HepG2 (cell line): ENCODE measurements at regions not wholly inside any gene's neighbourhood (a gene's known extent, or its start where the extent isn't known, plus 50 kb on each side); places are given as distances from the start of the nearest gene placed in this dataset.

Source experiments
- ATAC-seq: fragments of 200-7000 bp; cut with Tn5 transposase; 3 replicates; pipeline ENCODE4 v1.9.1; 2020; ENCODE audit warnings: mild to moderate bottlenecking, moderate library complexity
- BruUV-seq: library from RNA; stranded (reverse); fragments of 400-500 nt; replicated peaks from 2 replicates; lab custom pipeline; 2021; lab: Mats Ljungman, UMichigan
- CTCF ChIA-PET: fragments of 300-600 bp; formaldehyde crosslinking; extraction: SDS; loops from one replicate; lab custom pipeline; 2021; ENCODE audit warnings: low total read pairs, inconsistent platforms, low intra/inter-chr PET ratio; lab: Yijun Ruan, JAX
- POLR2A ChIA-PET: fragments of 350-600 bp; sonication (Branson Sonifier 250); formaldehyde crosslinking; loops from one replicate; lab custom pipeline; 2020; ENCODE audit warnings: antibody characterized with exemption, inconsistent platforms; lab: Yijun Ruan, JAX
- DNase-seq: peaks from one replicate; pipeline ENCODE4 v3.0.0-alpha.2; 2015; ENCODE audit warnings: low spot score
- FAIRE-seq: peaks from 3 replicates; lab custom pipeline; 2011; peaks lifted over from hg19 to GRCh38; lab: Jason Lieb, UNC
- H2AFZ ChIP-seq: one replicate; pipeline ENCODE4 v1.6.1; 2011; ENCODE audit warnings: low read length, inconsistent platforms
- H3K27ac ChIP-seq: fragments of 300-600 bp; 3 replicates; pipeline ENCODE4 v1.8.0; 2011; ENCODE audit warnings: mixed run types, mild to moderate bottlenecking, mixed read lengths, low read length, inconsistent platforms; ENCODE audit not compliant: insufficient read depth; ENCODE audit errors: extremely low read length
- H3K27me3 ChIP-seq, 2 experiments: fragments of 200-600 bp in 1 of 2; 2 replicates in 1 of 2; 3 replicates in 1 of 2; pipeline versions ENCODE4 v1.6.0 to v1.8.0; 2011; ENCODE audit warnings: low read length in 2 of 2, mild to moderate bottlenecking in 2 of 2, moderate library complexity in 2 of 2, inconsistent platforms in 1 of 2; ENCODE audit not compliant: insufficient read depth in 2 of 2, control insufficient read depth in 1 of 2
- H3K36me3 ChIP-seq, 2 experiments: fragments of 200-600 bp in 1 of 2; replicated peaks in 1 of 2; 2 replicates in 1 of 2; 3 replicates in 1 of 2; pipeline versions ENCODE4 v1.5.1 to v1.8.0; 2011; ENCODE audit warnings: low read length in 2 of 2, inconsistent platforms in 1 of 2; ENCODE audit not compliant: insufficient read depth in 2 of 2, control insufficient read depth in 1 of 2
- H3K4me1 ChIP-seq: 2 replicates; pipeline ENCODE4 v1.5.1; 2012; ENCODE audit warnings: low read length, inconsistent platforms; ENCODE audit not compliant: insufficient read depth
- H3K4me2 ChIP-seq: 2 replicates; pipeline ENCODE4 v1.6.0; 2011; ENCODE audit warnings: low read depth, low read length, inconsistent platforms
- H3K4me3 ChIP-seq, 3 experiments: fragments of 200-600 bp in 1 of 3; sonication (generic), shearing (Covaris generic) in 1 of 3; replicated peaks in 1 of 3; 2 replicates each; pipeline ENCODE4 v1.5.1; 2011 to 2016; ENCODE audit warnings: low read length in 3 of 3, inconsistent platforms in 2 of 3, low read depth in 2 of 3, mild to moderate bottlenecking in 2 of 3, control low read depth in 1 of 3, mixed read lengths in 1 of 3; ENCODE audit not compliant: insufficient read depth in 1 of 3
- H3K79me2 ChIP-seq: one replicate; pipeline ENCODE4 v1.6.1; 2011; ENCODE audit warnings: low read length, inconsistent platforms; ENCODE audit not compliant: insufficient read depth
- H3K9ac ChIP-seq: 2 replicates; pipeline ENCODE4 v1.6.0; 2011; ENCODE audit warnings: mild to moderate bottlenecking, low read depth, low read length, inconsistent platforms; ENCODE audit not compliant: insufficient read depth
- H3K9me3 ChIP-seq: 2 replicates; pipeline ENCODE4 v1.5.1; 2012; ENCODE audit warnings: mild to moderate bottlenecking, low read length
- H4K20me1 ChIP-seq: 2 replicates; pipeline ENCODE4 v1.6.0; 2011; ENCODE audit warnings: inconsistent platforms, mild to moderate bottlenecking, low read length, moderate library complexity; ENCODE audit not compliant: insufficient read depth
- ATF4 ChIP-seq, 2 experiments: fragments of 450-650 bp in 1 of 2; sonication (generic) in 1 of 2; formaldehyde crosslinking; IDR thresholded peaks; 2 replicates each; pipeline versions ENCODE4 v1.5.0 to v1.8.0; 2020 to 2022; ENCODE audit warnings: mild to moderate bottlenecking in 1 of 2, missing genetic modification reagents in 1 of 2
- CC2D1A ChIP-seq: sonication (generic); formaldehyde crosslinking; IDR thresholded peaks from 2 replicates; pipeline ENCODE4 v1.8.1; 2023; ENCODE audit warnings: mild to moderate bottlenecking, missing genetic modification reagents
- CENPX ChIP-seq: sonication (generic); formaldehyde crosslinking; IDR thresholded peaks from 2 replicates; pipeline ENCODE4 v1.9.0; 2021; ENCODE audit warnings: mild to moderate bottlenecking, missing genetic modification reagents, moderate library complexity
- MLXIP ChIP-seq: sonication (generic); formaldehyde crosslinking; IDR thresholded peaks from 2 replicates; pipeline ENCODE4 v1.9.0; 2021; ENCODE audit warnings: missing genetic modification reagents, borderline replicate concordance
- PRDM15 ChIP-seq: sonication (generic); formaldehyde crosslinking; IDR thresholded peaks from 2 replicates; pipeline ENCODE4 v1.4.0; 2020; ENCODE audit warnings: missing genetic modification reagents
- RELA ChIP-seq: sonication (generic); formaldehyde crosslinking; IDR thresholded peaks from 2 replicates; pipeline ENCODE4 v1.4.0; 2020; ENCODE audit warnings: missing genetic modification reagents
- RFX3 ChIP-seq: IDR thresholded peaks from 2 replicates; pipeline ENCODE4 v1.6.1; 2016; ENCODE audit warnings: missing biosample characterization, missing genetic modification reagents
- SMARCE1 ChIP-seq: fragments of 450-650 bp; IDR thresholded peaks from 2 replicates; pipeline ENCODE4 v1.6.1; 2017; ENCODE audit warnings: borderline replicate concordance
- SOX5 ChIP-seq: IDR thresholded peaks from 2 replicates; pipeline ENCODE4 v1.6.1; 2016; ENCODE audit warnings: borderline replicate concordance
- SUZ12 ChIP-seq: fragments of 150-350 bp; IDR thresholded peaks from 2 replicates; pipeline ENCODE4 v1.6.1; 2014; ENCODE audit warnings: low read depth, low read length
- YEATS2 ChIP-seq: sonication (generic); formaldehyde crosslinking; IDR thresholded peaks from 2 replicates; pipeline ENCODE4 v1.4.0; 2020; ENCODE audit warnings: missing genetic modification reagents, borderline replicate concordance
- ZNF354B ChIP-seq: sonication (generic); formaldehyde crosslinking; IDR thresholded peaks from 2 replicates; pipeline ENCODE4 v1.8.0; 2022; ENCODE audit warnings: mild to moderate bottlenecking, missing genetic modification reagents
- ZNF564 ChIP-seq: sonication (generic); formaldehyde crosslinking; IDR thresholded peaks from 2 replicates; pipeline ENCODE4 v1.8.1; 2023; ENCODE audit warnings: mild to moderate bottlenecking, missing genetic modification reagents
- ZNF850 ChIP-seq: sonication (generic); formaldehyde crosslinking; conservative IDR thresholded peaks from 2 replicates; pipeline ENCODE4 v1.9.0; 2021; ENCODE audit warnings: mild to moderate bottlenecking, missing genetic modification reagents
- WGBS: methylation state at CpG from one replicate; pipeline ENCODE4 v1.1.6; 2017; ENCODE audit warnings: low lambda C conversion rate; 5-methylcytosine and 5-hydroxymethylcytosine counted together
- in situ Hi-C: cut with HindIII; loops from 2 replicates; pipeline ENCODE4 v1.10.0; 2017; ENCODE audit warnings: low pct_unique_long_range_greater_than_20kb; ENCODE audit not compliant: extremely low pct_ligation_motif_present
- intact Hi-C: fragments of 100-400 bp; cut with micrococcal nuclease; formaldehyde crosslinking; loops from one replicate; pipeline ENCODE4 v1.10.0; 2022; ENCODE audit not compliant: unreplicated experiment

- no peak for ATAC-seq
Measured at GRCh38 chr2:134135793-134136192, 118.1 kb upstream of the MGAT5 start.

More at GRCh38 chr2:134135793-134136192, 118.1 kb upstream of the MGAT5 start:
- in situ Hi-C loops (no loop called here), intact Hi-C loops (no loop called here)
- Histone ChIP-seq H3K4me3 (no peak overlapping the region), H3K9ac (no peak overlapping the region), H2AFZ (no peak overlapping the region), H3K36me3 (peaks cover 2 to 4% of the 10 kb centered on the region in 2 experiments; a peak in 2 of 5 replicates), H3K27me3 (no peaks in the 10 kb centered on the region), H3K4me2 (no peak overlapping the region), H4K20me1 (peaks cover 10% of the 10 kb centered on the region; the same call in 1 of the 2 replicates), H3K9me3 (no peaks in the 10 kb centered on the region), H3K79me2 (peaks cover 53% of the 10 kb centered on the region), H3K27ac (no peak overlapping the region), H3K4me1 (peaks cover 40% of the 10 kb centered on the region)
- no peak for FAIRE-seq
- 47% methylated on average over 2 of the region's 2 CpGs for WGBS
- no TSS peak for BruUV-seq
- DNase-seq: no peak
- ChIA-PET POLR2A (no interaction called here), CTCF (no interaction called here)
- no peak for TF ChIP-seq ZNF564 (CRISPR knock-in tag)
- TF ChIP-seq ZNF850 (CRISPR knock-in tag): no peak
- TF ChIP-seq ZNF354B (CRISPR knock-in tag): no peak
- TF ChIP-seq CC2D1A (CRISPR knock-in tag): no peak
- TF ChIP-seq YEATS2: no peak
- TF ChIP-seq RELA: no peak
- no peak for TF ChIP-seq CENPX (CRISPR knock-in tag)
- TF ChIP-seq SUZ12: no peak
- no peak for TF ChIP-seq ATF4 (CRISPR knock-in tag; IDR thresholded peaks at IDR 0.05)
- TF ChIP-seq SMARCE1: no peak
- TF ChIP-seq MLXIP (CRISPR knock-in tag): no peak
- TF ChIP-seq SOX5 (CRISPR knock-in tag): no peak
- no peak for TF ChIP-seq PRDM15 (CRISPR knock-in tag)
- TF ChIP-seq RFX3 (CRISPR knock-in tag): no peak
